HCT116 (cell line): ENCODE measurements at regions not wholly inside any gene's neighbourhood (a gene's known extent, or its start where the extent isn't known, plus 50 kb on each side); places are given as distances from the start of the nearest gene placed in this dataset.

Experiments used
- ATAC-seq: fragments of 200-7000 bp; cut with Tn5 transposase; 2 replicates; pipeline ENCODE4 v1.9.1; 2020; ENCODE audit warnings: mild to moderate bottlenecking, moderate library complexity
- BruUV-seq: library from RNA; stranded (reverse); fragments of 400-500 nt; replicated peaks from 2 replicates; lab custom pipeline; 2021; lab: Mats Ljungman, UMichigan
- CTCF ChIA-PET: fragments of 300-600 bp; sonication (Branson Sonifier 250); formaldehyde crosslinking; loops from one replicate; lab custom pipeline; 2021; ENCODE audit warnings: antibody characterized with exemption; lab: Charles Lee
- POLR2A ChIA-PET: fragments of 300-600, 350-600 bp; sonication (Branson Sonifier 250); formaldehyde crosslinking; loops from one replicate; lab custom pipeline; 2021; ENCODE audit warnings: antibody characterized with exemption; lab: Charles Lee
- RAD21 ChIA-PET, 2 experiments: fragments of 300-600 bp; sonication (Branson Sonifier 250); formaldehyde crosslinking; loops; one replicate each; lab custom pipeline; 2023; ENCODE audit warnings: low total read pairs in 2 of 2; ENCODE audit not compliant: uncharacterized antibody in 2 of 2, unreplicated experiment in 2 of 2, low non-redundant PET in 1 of 2; lab: Charles Lee
- DNase-seq: peaks from one replicate; pipeline ENCODE4 v3.0.0-alpha.2; 2010; ENCODE audit warnings: low read depth, low spot score
- H2AFZ ChIP-seq: fragments of 200-600 bp; shearing (Covaris generic), sonication (generic); 2 replicates; pipeline ENCODE4 v1.6.1; 2017; ENCODE audit warnings: low read depth, mixed run types, mixed read lengths, antibody characterized with exemption, low read length; ENCODE audit not compliant: poor library complexity, severe bottlenecking
- H3K27ac ChIP-seq: 2 replicates; pipeline ENCODE4 v1.5.1; 2012; ENCODE audit warnings: low read depth, low read length
- H3K27me3 ChIP-seq: fragments of 200-600 bp; sonication (generic); 2 replicates; pipeline ENCODE4 v1.6.1; 2016; ENCODE audit warnings: mixed run types, low read length, mixed read lengths; ENCODE audit not compliant: insufficient read depth
- H3K36me3 ChIP-seq, 2 experiments: fragments of 200-500 bp in 1 of 2; fragments of 200-600 bp in 1 of 2; sonication (Bioruptor generic) in 1 of 2; sonication (generic) in 1 of 2; 2 replicates each; pipeline versions ENCODE4 v1.5.1 to v1.6.1; 2014 to 2016; ENCODE audit warnings: low read length in 2 of 2, inconsistent platforms in 1 of 2, mixed read lengths in 1 of 2, mixed run types in 1 of 2; ENCODE audit not compliant: insufficient read depth in 2 of 2, control insufficient read depth in 1 of 2
- H3K4me1 ChIP-seq, 2 experiments: fragments of 200-600 bp in 1 of 2; sonication (generic) in 1 of 2; 2 replicates each; pipeline versions ENCODE4 v1.5.1 to v1.6.1; 2012 to 2017; ENCODE audit warnings: low read length in 2 of 2, inconsistent platforms in 1 of 2, mild to moderate bottlenecking in 1 of 2, mixed read lengths in 1 of 2, mixed run types in 1 of 2, moderate library complexity in 1 of 2; ENCODE audit not compliant: insufficient read depth in 2 of 2, control insufficient read depth in 1 of 2
- H3K4me2 ChIP-seq: fragments of 200-600 bp; sonication (generic); 2 replicates; pipeline ENCODE4 v1.6.1; 2017; ENCODE audit warnings: mixed run types, low read length, mixed read lengths
- H3K4me3 ChIP-seq, 2 experiments: fragments of 200-600 bp in 1 of 2; sonication (generic) in 1 of 2; replicated peaks in 1 of 2; 2 replicates each; pipeline ENCODE4 v1.5.1; 2011 to 2016; ENCODE audit warnings: low read length in 2 of 2, control low read depth in 1 of 2, low read depth in 1 of 2, mild to moderate bottlenecking in 1 of 2, mixed read lengths in 1 of 2, mixed run types in 1 of 2
- H3K79me2 ChIP-seq: fragments of 200-600 bp; sonication (generic); 2 replicates; pipeline ENCODE4 v1.6.1; 2017; ENCODE audit warnings: mild to moderate bottlenecking, mixed run types, low read length, moderate library complexity, mixed read lengths; ENCODE audit not compliant: insufficient read depth
- H3K9ac ChIP-seq: fragments of 200-600 bp; sonication (generic); 2 replicates; pipeline ENCODE4 v1.6.1; 2016; ENCODE audit warnings: low read length, mixed read lengths
- H3K9me2 ChIP-seq: fragments of 200-600 bp; sonication (generic), shearing (Covaris generic); 2 replicates; pipeline ENCODE4 v1.6.1; 2017; ENCODE audit warnings: mixed run types, mild to moderate bottlenecking, moderate library complexity; ENCODE audit not compliant: insufficient read depth
- H3K9me3 ChIP-seq, 2 experiments: fragments of 200-500 bp in 1 of 2; fragments of 200-600 bp in 1 of 2; sonication (Bioruptor generic) in 1 of 2; sonication (generic) in 1 of 2; 2 replicates each; pipeline ENCODE4 v1.6.1; 2014 to 2017; ENCODE audit warnings: low read length in 2 of 2, mixed read lengths in 2 of 2, inconsistent platforms in 1 of 2, low read depth in 1 of 2, mild to moderate bottlenecking in 1 of 2, mixed run types in 1 of 2, moderate library complexity in 1 of 2; ENCODE audit not compliant: control insufficient read depth in 1 of 2, insufficient read depth in 1 of 2
- H4K20me1 ChIP-seq: fragments of 200-600 bp; sonication (generic), shearing (Covaris generic); 2 replicates; pipeline ENCODE4 v1.6.1; 2017; ENCODE audit warnings: mixed run types, mild to moderate bottlenecking, moderate library complexity; ENCODE audit not compliant: insufficient read depth
- CBX3 ChIP-seq: IDR thresholded peaks from 2 replicates; pipeline ENCODE4 v1.6.1; 2012; ENCODE audit warnings: low read depth
- CTCF ChIP-seq, 3 experiments: fragments of 200-600 bp in 1 of 3; sonication (generic) in 1 of 3; IDR thresholded peaks in 2 of 3; conservative IDR thresholded peaks in 1 of 3; 2 replicates each; pipeline ENCODE4 v1.5.1; 2012 to 2017; ENCODE audit warnings: low read depth in 2 of 3, low read length in 2 of 3, antibody characterized with exemption in 1 of 3, borderline replicate concordance in 1 of 3, control low read depth in 1 of 3, mild to moderate bottlenecking in 1 of 3, mixed read lengths in 1 of 3, mixed run types in 1 of 3, moderate library complexity in 1 of 3; ENCODE audit not compliant: insufficient read depth in 1 of 3
- EGR1 ChIP-seq: IDR thresholded peaks from 2 replicates; pipeline ENCODE4 v1.6.1; 2012; ENCODE audit warnings: low read depth
- ELF1 ChIP-seq: IDR thresholded peaks from 2 replicates; pipeline ENCODE4 v1.6.1; 2012; ENCODE audit warnings: low read depth, borderline replicate concordance
- JUND ChIP-seq: IDR thresholded peaks from 2 replicates; pipeline ENCODE4 v1.6.1; 2012
- POLR2A ChIP-seq: IDR thresholded peaks from 2 replicates; pipeline ENCODE4 v1.7.0; 2011; ENCODE audit warnings: borderline replicate concordance; ENCODE audit not compliant: insufficient read depth, insufficient read length; ENCODE audit errors: extremely low read depth
- RAD21 ChIP-seq: IDR thresholded peaks from 2 replicates; pipeline ENCODE4 v1.6.1; 2012; ENCODE audit warnings: low read depth, mild to moderate bottlenecking
- REST ChIP-seq: IDR thresholded peaks from 2 replicates; pipeline ENCODE4 v1.6.1; 2012; ENCODE audit warnings: low read depth
- SIN3A ChIP-seq: IDR thresholded peaks from 2 replicates; pipeline ENCODE4 v1.6.1; 2012; ENCODE audit warnings: low read depth
- SP1 ChIP-seq: IDR thresholded peaks from 2 replicates; pipeline ENCODE4 v1.6.1; 2012; ENCODE audit warnings: low read depth
- SRF ChIP-seq: IDR thresholded peaks from 2 replicates; pipeline ENCODE4 v1.6.1; 2012; ENCODE audit warnings: low read depth
- ZBTB33 ChIP-seq: IDR thresholded peaks from 2 replicates; pipeline ENCODE4 v1.6.1; 2011; ENCODE audit warnings: mild to moderate bottlenecking, low read length, moderate library complexity; ENCODE audit not compliant: insufficient replicate concordance; ENCODE audit errors: extremely low read depth
- ZFX ChIP-seq: fragments of 450-650 bp; IDR thresholded peaks from 2 replicates; pipeline ENCODE4 v1.6.1; 2017
- ZNF274 ChIP-seq: fragments of 200-500 bp; sonication (Bioruptor generic); IDR thresholded peaks from 2 replicates; pipeline ENCODE4 v1.6.1; 2014; ENCODE audit warnings: mild to moderate bottlenecking, low read depth, low read length, inconsistent platforms
- intact Hi-C: fragments of 100-400 bp; cut with micrococcal nuclease; formaldehyde crosslinking; loops from 2 replicates; pipeline ENCODE4 v1.10.0; 2022

- no peaks in the 10 kb centered on the region for H4K20me1 ChIP-seq
- no TSS peak for BruUV-seq
- intact Hi-C loops, result no loop called here
- H3K4me2 ChIP-seq, result no peak overlapping the region
- H3K9ac ChIP-seq, result no peak overlapping the region
- no peaks in the 10 kb centered on the region for H3K27me3 ChIP-seq
- H3K27ac ChIP-seq, result no peak overlapping the region
- no peaks in the 10 kb centered on the region for H3K36me3 ChIP-seq
- H2AFZ ChIP-seq, result no peak overlapping the region
- ChIA-PET RAD21 (no interaction called here), POLR2A (no interaction called here), CTCF (no interaction called here)
- H3K9me3 ChIP-seq, result no peaks in the 10 kb centered on the region
- H3K9me2 ChIP-seq, result no peaks in the 10 kb centered on the region
- no peaks in the 10 kb centered on the region for H3K79me2 ChIP-seq
- TF ChIP-seq ZFX, result no peak
- no peak for TF ChIP-seq JUND
- TF ChIP-seq EGR1, result no peak
- no peak for TF ChIP-seq SP1
- no peak for TF ChIP-seq REST
- no peak for TF ChIP-seq RAD21
- no peak for TF ChIP-seq CTCF (IDR thresholded peaks at IDR 0.05 in 2 of 3, conservative IDR thresholded peaks at IDR 0.05 in 1 of 3; ENCODE audit: borderline replicate concordance in 1 of 3, insufficient read depth in 1 of 3, low read depth in 2 of 3, low read length in 2 of 3)
- TF ChIP-seq ZBTB33, result no peak
- TF ChIP-seq SIN3A, result no peak
- no peak for TF ChIP-seq SRF
- no peak for TF ChIP-seq POLR2A
- no peak for TF ChIP-seq ELF1
- no peak for TF ChIP-seq ZNF274
- TF ChIP-seq CBX3, result no peak
- H3K4me1 ChIP-seq, result no peaks in the 10 kb centered on the region
- DNase-seq (no peak), ATAC-seq (no peak)
- no peak overlapping the region for H3K4me3 ChIP-seq
Measured at GRCh38 chrX:117645639-117646038, 471.0 kb downstream of the KLHL13 start.
